Stomach (tissue), 8 donors: ENCODE measurements at regions not wholly inside any gene's neighbourhood (a gene's known extent, or its start where the extent isn't known, plus 50 kb on each side); places are given as distances from the start of the nearest gene placed in this dataset.

Source experiments
- DNase-seq, 2 donors: peaks; one replicate each; pipeline versions ENCODE4 v3.0.0 to v3.0.0-alpha.2; 2013 to 2019
- H3K27ac ChIP-seq, 5 donors: fragments of 200-600 bp in 4 of 5; sonication (generic) in 4 of 5; one replicate each; pipeline ENCODE4 v1.5.1; 2013 to 2019; ENCODE audit warnings: mild to moderate bottlenecking in 1 of 5, moderate library complexity in 1 of 5
- H3K27me3 ChIP-seq, 3 donors: fragments of 200-600 bp; sonication (generic); one replicate each; pipeline ENCODE4 v1.5.1; 2017 to 2019; ENCODE audit warnings: mixed run types in 1 of 3
- H3K36me3 ChIP-seq, 4 donors: fragments of 200-600 bp; sonication (generic); 1 replicate in 3 of 4; 2 replicates in 1 of 4; pipeline ENCODE4 v1.5.1; 2016 to 2019
- H3K4me1 ChIP-seq, 4 donors: fragments of 200-600 bp; sonication (generic); one replicate each; pipeline ENCODE4 v1.5.1; 2016 to 2019
- H3K4me3 ChIP-seq, 4 donors: fragments of 200-600 bp; sonication (generic) in 3 of 4; one replicate each; pipeline ENCODE4 v1.5.1; 2016 to 2019; ENCODE audit warnings: mild to moderate bottlenecking in 1 of 4
- H3K9me3 ChIP-seq, 4 donors: fragments of 200-600 bp; sonication (generic); one replicate each; pipeline ENCODE4 v1.5.1; 2016 to 2019
- CTCF ChIP-seq, 7 experiments: fragments of 450-650 bp in 4 of 7; fragments of 200-600 bp in 3 of 7; sonication (generic) in 3 of 7; IDR thresholded peaks; one replicate each; pipeline ENCODE4 v1.5.1; 2016 to 2019; ENCODE audit warnings: antibody characterized with exemption in 7 of 7, control low read depth in 2 of 7, mild to moderate bottlenecking in 1 of 7
- EP300 ChIP-seq: sonication (generic); formaldehyde crosslinking; IDR thresholded peaks from one replicate; pipeline ENCODE4 v1.6.1; 2017; ENCODE audit warnings: antibody characterized with exemption
- POLR2A ChIP-seq, 4 donors: fragments of 450-650 bp; IDR thresholded peaks; one replicate each; pipeline ENCODE4 v1.6.1; 2016; ENCODE audit warnings: antibody characterized with exemption in 4 of 4, control low read depth in 2 of 4, mild to moderate bottlenecking in 1 of 4, moderate library complexity in 1 of 4
- POLR2AphosphoS5 ChIP-seq, 3 donors: sonication (generic); formaldehyde crosslinking; IDR thresholded peaks; one replicate each; pipeline ENCODE4 v1.6.1; 2016; ENCODE audit warnings: antibody characterized with exemption in 3 of 3
- WGBS, 5 donors: extraction: QIAGEN DNeasy Blood & Tissue Kit in 3 of 5; methylation state at CpG; one replicate each; pipeline versions ENCODE4 v1.1.5 to v1.1.7; 2013 to 2018; 5-methylcytosine and 5-hydroxymethylcytosine counted together
- intact Hi-C: fragments of 100-400 bp; cut with DNase I; formaldehyde crosslinking; loops from one replicate; pipeline ENCODE4 v1.15.1; 2023; ENCODE audit warnings: low total_unique reads
- donor health status: healthy with polysubstance abuse.
- donor health status: Bipolar disorder and iron deficiency.
- donor health status: healthy.

GRCh38 chr2:16064745-16065144, 124.4 kb downstream of the MYCN start:
- Histone ChIP-seq H3K4me1 (peaks cover 0 to 19% (median 10%) of the 10 kb centered on the region in 4 donors), H3K36me3 (no peaks in the 10 kb centered on the region), H3K27me3 (no peaks in the 10 kb centered on the region), H3K9me3 (peaks cover 3 to 20% (median 15%) of the 10 kb centered on the region in 4 donors), H3K4me3 (no peak overlapping the region), H3K27ac (no peak overlapping the region)
- intact Hi-C loops: no loop called here
- DNase-seq: no peak
- 73 to 92% (median 89%) methylated on average over 2 of the region's 2 CpGs for WGBS, 5 donors
- no peak for TF ChIP-seq POLR2AphosphoS5 (IDR thresholded peaks at IDR 0.05)
- no peak for TF ChIP-seq CTCF (IDR thresholded peaks at IDR 0.05)
- no peak for TF ChIP-seq POLR2A (IDR thresholded peaks at IDR 0.05)

- H3K4me1 ChIP-seq: peaks cover 0 to 16% (median 5%) of the 10 kb centered on the region in 4 donors
- TF ChIP-seq POLR2AphosphoS5 (IDR thresholded peaks at IDR 0.05) (no peak), CTCF (IDR thresholded peaks at IDR 0.05) (no peak), POLR2A (IDR thresholded peaks at IDR 0.05) (no peak), EP300 (no peak)
- no peaks in the 10 kb centered on the region for H3K27me3 ChIP-seq
- peaks cover 3 to 20% (median 15%) of the 10 kb centered on the region in 4 donors for H3K9me3 ChIP-seq
- H3K4me3 ChIP-seq: no peak overlapping the region
- H3K27ac ChIP-seq: no peak overlapping the region
- intact Hi-C loops: no loop called here
- WGBS, 5 donors: 86 to 98% (median 95%) methylated on average over 4 of the region's 4 CpGs
- DNase-seq: no peak
- H3K36me3 ChIP-seq: no peaks in the 10 kb centered on the region
These were observed 123.7 kb downstream of the MYCN start for GRCh38 chr2:16063955-16064633.

- peaks cover 3 to 20% (median 15%) of the 10 kb centered on the region in 4 donors for H3K9me3 ChIP-seq
- H3K27ac ChIP-seq: no peak overlapping the region
- DNase-seq: no peak
- H3K4me1 ChIP-seq: peaks cover 0 to 11% (median 4%) of the 10 kb centered on the region in 4 donors
- H3K27me3 ChIP-seq: no peaks in the 10 kb centered on the region
- TF ChIP-seq CTCF (IDR thresholded peaks at IDR 0.05) (no peak), POLR2AphosphoS5 (IDR thresholded peaks at IDR 0.05) (no peak), EP300 (no peak), POLR2A (IDR thresholded peaks at IDR 0.05) (no peak)
- H3K36me3 ChIP-seq: no peaks in the 10 kb centered on the region
- 71 to 87% (median 77%) methylated on average over 4 of the region's 4 CpGs for WGBS, 5 donors
- no peak overlapping the region for H3K4me3 ChIP-seq
- intact Hi-C loops: no loop called here
These were observed 123.0 kb downstream of the MYCN start for GRCh38 chr2:16063251-16063850.

GRCh38 chr2:16062471-16063250, 122.3 kb downstream of the MYCN start:
- intact Hi-C loops: no loop called here
- TF ChIP-seq POLR2A (IDR thresholded peaks at IDR 0.05): no peak
- no peak for TF ChIP-seq POLR2AphosphoS5 (IDR thresholded peaks at IDR 0.05)
- TF ChIP-seq CTCF (IDR thresholded peaks at IDR 0.05): no peak
- no peak for TF ChIP-seq EP300
- H3K36me3 ChIP-seq: no peaks in the 10 kb centered on the region
- no peak overlapping the region for H3K4me3 ChIP-seq
- no peak overlapping the region for H3K27ac ChIP-seq
- H3K27me3 ChIP-seq: no peaks in the 10 kb centered on the region
- peaks cover 0 to 4% (median 2%) of the 10 kb centered on the region in 4 donors for H3K4me1 ChIP-seq
- H3K9me3 ChIP-seq: peaks cover 3 to 20% (median 15%) of the 10 kb centered on the region in 4 donors
- 69 to 93% (median 79%) methylated on average over 1 of the region's 1 CpG for WGBS, 5 donors
- no peak for DNase-seq
